ENCODE measurements at regions not wholly inside any gene's neighbourhood (a gene's known extent, or its start where the extent isn't known, plus 50 kb on each side); places are given as distances from the start of the nearest gene placed in this dataset.
A peak's percentile ranks its signal among the peaks of the same experiment; 100 is the strongest.

DNA sequence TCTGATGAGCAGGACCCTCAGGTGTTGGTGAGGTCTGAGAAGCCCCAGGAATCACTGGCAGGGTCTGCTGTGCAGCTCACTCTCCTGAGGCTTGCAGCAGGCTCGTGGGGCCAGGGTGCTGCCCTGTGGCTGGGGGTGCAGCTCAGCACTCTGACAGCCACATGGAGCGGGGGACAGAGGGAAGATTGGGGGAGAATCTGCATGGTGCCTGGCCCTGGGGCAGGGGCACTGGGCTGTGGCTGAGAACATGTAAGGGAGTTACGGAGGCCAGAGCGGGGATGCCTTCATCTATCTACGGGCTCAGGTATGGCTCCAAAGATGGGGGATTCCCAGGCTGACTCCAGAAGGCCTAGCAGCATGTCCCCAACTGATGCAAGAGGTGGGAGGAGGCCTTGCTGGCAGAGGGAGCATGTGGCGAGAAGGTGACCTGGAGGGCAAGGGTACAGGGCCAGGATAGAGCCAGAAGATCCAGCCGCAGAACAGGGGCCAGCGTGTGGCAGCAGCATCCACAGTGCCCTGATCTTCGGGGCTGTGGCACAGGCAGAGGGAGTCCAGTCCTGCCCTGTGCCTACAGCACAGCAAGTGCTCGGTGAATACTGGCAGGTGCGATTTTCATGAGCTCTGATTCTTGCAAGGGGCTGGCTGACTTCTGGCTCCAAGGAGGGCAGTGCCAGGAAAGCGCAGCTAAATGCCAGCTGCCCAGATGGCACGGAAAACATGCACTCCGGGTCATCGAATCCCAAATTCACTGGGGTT lies 184.7 kb downstream of the CTTN start:
- no peak overlapping the region for H3K27ac ChIP-seq (ENCODE audit: low read length)
- TF ChIP-seq MXI1 (conservative IDR thresholded peaks at IDR 0.05; ENCODE audit: poor library complexity, severe bottlenecking) (no peak), POLR2AphosphoS5 (IDR thresholded peaks at IDR 0.05) (no peak), EZH2 (IDR thresholded peaks at IDR 0.05; ENCODE audit: borderline replicate concordance, insufficient read depth, low read length, poor library complexity, severe bottlenecking) (no peak), TAF1 (IDR thresholded peaks at IDR 0.05; ENCODE audit: low read depth) (no peak), RAD21 (conservative IDR thresholded peaks at IDR 0.05) (no peak), EP300 (conservative IDR thresholded peaks at IDR 0.05; ENCODE audit: poor library complexity, severe bottlenecking) (no peak), SMC3 (conservative IDR thresholded peaks at IDR 0.05; ENCODE audit: poor library complexity) (no peak)
- TF ChIP-seq, protein P1, sequence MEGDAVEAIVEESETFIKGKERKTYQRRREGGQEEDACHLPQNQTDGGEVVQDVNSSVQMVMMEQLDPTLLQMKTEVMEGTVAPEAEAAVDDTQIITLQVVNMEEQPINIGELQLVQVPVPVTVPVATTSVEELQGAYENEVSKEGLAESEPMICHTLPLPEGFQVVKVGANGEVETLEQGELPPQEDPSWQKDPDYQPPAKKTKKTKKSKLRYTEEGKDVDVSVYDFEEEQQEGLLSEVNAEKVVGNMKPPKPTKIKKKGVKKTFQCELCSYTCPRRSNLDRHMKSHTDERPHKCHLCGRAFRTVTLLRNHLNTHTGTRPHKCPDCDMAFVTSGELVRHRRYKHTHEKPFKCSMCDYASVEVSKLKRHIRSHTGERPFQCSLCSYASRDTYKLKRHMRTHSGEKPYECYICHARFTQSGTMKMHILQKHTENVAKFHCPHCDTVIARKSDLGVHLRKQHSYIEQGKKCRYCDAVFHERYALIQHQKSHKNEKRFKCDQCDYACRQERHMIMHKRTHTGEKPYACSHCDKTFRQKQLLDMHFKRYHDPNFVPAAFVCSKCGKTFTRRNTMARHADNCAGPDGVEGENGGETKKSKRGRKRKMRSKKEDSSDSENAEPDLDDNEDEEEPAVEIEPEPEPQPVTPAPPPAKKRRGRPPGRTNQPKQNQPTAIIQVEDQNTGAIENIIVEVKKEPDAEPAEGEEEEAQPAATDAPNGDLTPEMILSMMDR (IDR thresholded peaks at IDR 0.05; ENCODE audit: poor library complexity, severe bottlenecking) = no peak
- TF ChIP-seq, protein P2, sequence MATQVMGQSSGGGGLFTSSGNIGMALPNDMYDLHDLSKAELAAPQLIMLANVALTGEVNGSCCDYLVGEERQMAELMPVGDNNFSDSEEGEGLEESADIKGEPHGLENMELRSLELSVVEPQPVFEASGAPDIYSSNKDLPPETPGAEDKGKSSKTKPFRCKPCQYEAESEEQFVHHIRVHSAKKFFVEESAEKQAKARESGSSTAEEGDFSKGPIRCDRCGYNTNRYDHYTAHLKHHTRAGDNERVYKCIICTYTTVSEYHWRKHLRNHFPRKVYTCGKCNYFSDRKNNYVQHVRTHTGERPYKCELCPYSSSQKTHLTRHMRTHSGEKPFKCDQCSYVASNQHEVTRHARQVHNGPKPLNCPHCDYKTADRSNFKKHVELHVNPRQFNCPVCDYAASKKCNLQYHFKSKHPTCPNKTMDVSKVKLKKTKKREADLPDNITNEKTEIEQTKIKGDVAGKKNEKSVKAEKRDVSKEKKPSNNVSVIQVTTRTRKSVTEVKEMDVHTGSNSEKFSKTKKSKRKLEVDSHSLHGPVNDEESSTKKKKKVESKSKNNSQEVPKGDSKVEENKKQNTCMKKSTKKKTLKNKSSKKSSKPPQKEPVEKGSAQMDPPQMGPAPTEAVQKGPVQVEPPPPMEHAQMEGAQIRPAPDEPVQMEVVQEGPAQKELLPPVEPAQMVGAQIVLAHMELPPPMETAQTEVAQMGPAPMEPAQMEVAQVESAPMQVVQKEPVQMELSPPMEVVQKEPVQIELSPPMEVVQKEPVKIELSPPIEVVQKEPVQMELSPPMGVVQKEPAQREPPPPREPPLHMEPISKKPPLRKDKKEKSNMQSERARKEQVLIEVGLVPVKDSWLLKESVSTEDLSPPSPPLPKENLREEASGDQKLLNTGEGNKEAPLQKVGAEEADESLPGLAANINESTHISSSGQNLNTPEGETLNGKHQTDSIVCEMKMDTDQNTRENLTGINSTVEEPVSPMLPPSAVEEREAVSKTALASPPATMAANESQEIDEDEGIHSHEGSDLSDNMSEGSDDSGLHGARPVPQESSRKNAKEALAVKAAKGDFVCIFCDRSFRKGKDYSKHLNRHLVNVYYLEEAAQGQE (IDR thresholded peaks at IDR 0.05; ENCODE audit: borderline replicate concordance) = no peak
- no peaks in the 10 kb centered on the region for H4K20me1 ChIP-seq (ENCODE audit: insufficient read depth)
- no peaks in the 10 kb centered on the region for H3K9me3 ChIP-seq (ENCODE audit: low read length)
- H3K79me2 ChIP-seq (replicated peaks; ENCODE audit: insufficient read depth, low read length) = peaks cover 3% of the 10 kb centered on the region
- no peak overlapping the region for H3K4me3 ChIP-seq (ENCODE audit: low read length)
- H3K9ac ChIP-seq (ENCODE audit: low read length) = no peak overlapping the region
- no peak overlapping the region for H3K4me2 ChIP-seq (ENCODE audit: low read length)
- no peaks in the 10 kb centered on the region for H3F3A ChIP-seq (ENCODE audit: insufficient read depth, low read length, poor library complexity, severe bottlenecking)
- no peaks in the 10 kb centered on the region for H3K27me3 ChIP-seq (ENCODE audit: insufficient read depth, low read depth, low read length)
- no peaks in the 10 kb centered on the region for H3K9me2 ChIP-seq (ENCODE audit: insufficient read depth, low read length)
- H2AFZ ChIP-seq (ENCODE audit: low read depth, low read length) = no peak overlapping the region
- no peaks in the 10 kb centered on the region for H3K36me3 ChIP-seq (ENCODE audit: insufficient read depth, low read length)

DNA sequence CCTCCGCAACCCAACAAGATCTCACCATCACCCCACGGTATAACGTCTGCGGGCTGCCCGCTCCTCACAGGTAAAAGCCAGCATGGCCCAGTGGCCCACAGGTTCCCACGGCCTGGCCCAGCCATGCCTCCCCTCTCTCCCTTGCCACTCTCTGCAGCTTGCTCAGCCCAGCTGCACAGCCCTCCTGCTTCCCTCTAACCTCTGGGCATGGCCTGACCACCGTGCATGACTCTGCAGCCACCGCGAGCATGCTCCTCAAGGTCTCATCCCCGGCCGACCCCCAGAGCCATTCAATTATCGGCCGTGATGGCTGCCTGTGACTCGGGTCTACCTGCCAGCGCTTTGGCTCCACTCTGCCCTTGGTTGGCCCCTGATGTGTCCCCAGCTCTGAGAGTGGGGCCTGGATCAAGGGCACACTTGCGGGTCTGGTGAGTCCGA lies 185.5 kb downstream of the CTTN start:
- Histone ChIP-seq H3F3A (ENCODE audit: insufficient read depth, low read length, poor library complexity, severe bottlenecking) (no peaks in the 10 kb centered on the region), H3K36me3 (ENCODE audit: insufficient read depth, low read length) (no peaks in the 10 kb centered on the region), H3K9me3 (ENCODE audit: low read length) (no peaks in the 10 kb centered on the region), H3K27ac (ENCODE audit: low read length) (peak overlapping the region; percentile 60), H3K9me2 (ENCODE audit: insufficient read depth, low read length) (no peaks in the 10 kb centered on the region), H3K27me3 (ENCODE audit: insufficient read depth, low read depth, low read length) (no peaks in the 10 kb centered on the region), H3K9ac (ENCODE audit: low read length) (peak overlapping the region; percentile 54), H4K20me1 (ENCODE audit: insufficient read depth) (no peaks in the 10 kb centered on the region), H2AFZ (ENCODE audit: low read depth, low read length) (no peak overlapping the region), H3K4me3 (ENCODE audit: low read length) (no peak overlapping the region), H3K4me2 (ENCODE audit: low read length) (no peak overlapping the region), H3K79me2 (replicated peaks; ENCODE audit: insufficient read depth, low read length) (peaks cover 3% of the 10 kb centered on the region)
- TF ChIP-seq TAF1 (IDR thresholded peaks at IDR 0.05; ENCODE audit: low read depth) (no peak), POLR2AphosphoS5 (IDR thresholded peaks at IDR 0.05) (no peak), SMC3 (conservative IDR thresholded peaks at IDR 0.05; ENCODE audit: poor library complexity) (no peak), RAD21 (conservative IDR thresholded peaks at IDR 0.05) (no peak), MXI1 (conservative IDR thresholded peaks at IDR 0.05; ENCODE audit: poor library complexity, severe bottlenecking) (no peak), EZH2 (IDR thresholded peaks at IDR 0.05; ENCODE audit: borderline replicate concordance, insufficient read depth, low read length, poor library complexity, severe bottlenecking) (no peak), EP300 (conservative IDR thresholded peaks at IDR 0.05; ENCODE audit: poor library complexity, severe bottlenecking) (no peak)
- TF ChIP-seq, protein P1 (IDR thresholded peaks at IDR 0.05; ENCODE audit: poor library complexity, severe bottlenecking) = no peak
- TF ChIP-seq, protein P2 (IDR thresholded peaks at IDR 0.05; ENCODE audit: borderline replicate concordance) = no peak
